H1 (cell line): ENCODE measurements at regions not wholly inside any gene's neighbourhood (a gene's known extent, or its start where the extent isn't known, plus 50 kb on each side); places are given as distances from the start of the nearest gene placed in this dataset.

Experiments used
- CTCF ChIA-PET: fragments of 300-600 bp; sonication (Branson Sonifier 250); formaldehyde crosslinking; loops from one replicate; lab custom pipeline; 2021; ENCODE audit not compliant: partially characterized antibody; lab: Charles Lee
- POLR2A ChIA-PET: fragments of 300-600 bp; sonication (Branson Sonifier 250); formaldehyde crosslinking; loops from one replicate; lab custom pipeline; 2021; ENCODE audit warnings: inconsistent platforms; ENCODE audit not compliant: partially characterized antibody; lab: Charles Lee
- DNase-seq, 2 experiments: peaks; one replicate each; pipeline versions ENCODE4 v3.0.0 to v3.0.0-alpha.2; 2010 to 2022; ENCODE audit warnings: low spot score in 2 of 2, low read depth in 1 of 2, mixed read lengths in 1 of 2
- FAIRE-seq: peaks from 2 replicates; lab custom pipeline; 2011; peaks lifted over from hg19 to GRCh38; lab: Jason Lieb, UNC
- H2AFZ ChIP-seq: 2 replicates; pipeline ENCODE4 v1.8.1; 2012; ENCODE audit warnings: low read length, inconsistent platforms
- H2AK5ac ChIP-seq: 2 replicates; pipeline ENCODE4 v1.6.1; 2013; ENCODE audit warnings: low read depth, low read length
- H2BK120ac ChIP-seq: replicated peaks from 2 replicates; pipeline ENCODE3; 2013; ENCODE audit warnings: low read depth, low read length, inconsistent platforms
- H2BK12ac ChIP-seq: 2 replicates; pipeline ENCODE4 v1.6.1; 2013; ENCODE audit warnings: low read depth, low read length
- H2BK15ac ChIP-seq: 2 replicates; pipeline ENCODE4 v1.6.1; 2013; ENCODE audit warnings: low read length
- H2BK20ac ChIP-seq: 2 replicates; pipeline ENCODE4 v1.6.1; 2013; ENCODE audit warnings: low read length
- H2BK5ac ChIP-seq: 2 replicates; pipeline ENCODE4 v1.6.1; 2013; ENCODE audit warnings: low read depth, low read length
- H3K14ac ChIP-seq: 2 replicates; pipeline ENCODE4 v1.6.1; 2013; ENCODE audit warnings: inconsistent platforms; ENCODE audit not compliant: insufficient read length
- H3K18ac ChIP-seq: 2 replicates; pipeline ENCODE4 v1.6.1; 2013; ENCODE audit warnings: low read length; ENCODE audit errors: extremely low read depth
- H3K23ac ChIP-seq: 2 replicates; pipeline ENCODE4 v1.6.1; 2013; ENCODE audit warnings: inconsistent platforms; ENCODE audit not compliant: insufficient read length
- H3K23me2 ChIP-seq: 2 replicates; pipeline ENCODE4 v1.6.1; 2013; ENCODE audit warnings: low read depth, low read length
- H3K27ac ChIP-seq: 2 replicates; pipeline ENCODE4 v1.6.1; 2011; ENCODE audit warnings: low read depth, low read length, inconsistent platforms
- H3K27me3 ChIP-seq, 4 experiments: replicated peaks in 1 of 4; 1 replicate in 1 of 4; 2 replicates in 3 of 4; pipeline versions ENCODE4 v1.6.1 to v1.8.1; 2011 to 2013; ENCODE audit warnings: low read length in 3 of 4, mild to moderate bottlenecking in 3 of 4, inconsistent platforms in 2 of 4, mixed read lengths in 2 of 4, moderate library complexity in 1 of 4; ENCODE audit not compliant: control insufficient read depth in 3 of 4, insufficient read depth in 3 of 4; ENCODE audit errors: extremely low read depth in 1 of 4
- H3K36me3 ChIP-seq, 4 experiments: 2 replicates each; pipeline versions ENCODE4 v1.6.1 to v1.8.1; 2011 to 2013; ENCODE audit warnings: mild to moderate bottlenecking in 4 of 4, low read length in 3 of 4, moderate library complexity in 2 of 4, control low read depth in 1 of 4, inconsistent platforms in 1 of 4; ENCODE audit not compliant: insufficient read depth in 4 of 4, control insufficient read depth in 2 of 4
- H3K4ac ChIP-seq: replicated peaks from 2 replicates; pipeline ENCODE3; 2013; ENCODE audit warnings: low read length, low read depth, mixed read lengths, inconsistent platforms; ENCODE audit not compliant: insufficient read length
- H3K4me1 ChIP-seq, 4 experiments: replicated peaks in 1 of 4; 1 replicate in 1 of 4; 2 replicates in 3 of 4; pipeline versions ENCODE4 v1.6.1 to v1.8.1; 2011 to 2013; ENCODE audit warnings: low read length in 3 of 4, inconsistent platforms in 2 of 4, mixed read lengths in 1 of 4; ENCODE audit not compliant: insufficient read depth in 4 of 4, control insufficient read depth in 3 of 4
- H3K4me2 ChIP-seq, 2 experiments: 2 replicates each; pipeline versions ENCODE4 v1.6.1 to v1.8.1; 2011 to 2013; ENCODE audit warnings: low read depth in 2 of 2, low read length in 2 of 2, control low read depth in 1 of 2, inconsistent platforms in 1 of 2, mild to moderate bottlenecking in 1 of 2; ENCODE audit not compliant: insufficient read depth in 1 of 2
- H3K4me3 ChIP-seq, 4 experiments: fragments of 200-600, 300-600 bp in 1 of 4; sonication (generic), shearing (Covaris generic), sonication (Bioruptor Twin) in 1 of 4; 2 replicates each; pipeline versions ENCODE4 v1.5.1 to v1.8.1; 2011 to 2016; ENCODE audit warnings: low read length in 4 of 4, low read depth in 3 of 4, control low read depth in 2 of 4, inconsistent platforms in 2 of 4, mild to moderate bottlenecking in 2 of 4, mixed read lengths in 1 of 4, moderate library complexity in 1 of 4; ENCODE audit not compliant: insufficient read depth in 2 of 4; ENCODE audit errors: extremely low read depth in 1 of 4
- H3K56ac ChIP-seq: replicated peaks from 2 replicates; pipeline ENCODE3; 2013; ENCODE audit warnings: low read depth, mild to moderate bottlenecking, mixed read lengths, low read length, inconsistent platforms; ENCODE audit not compliant: insufficient read length
- H3K79me1 ChIP-seq: 2 replicates; pipeline ENCODE4 v1.6.1; 2013; ENCODE audit warnings: low read depth, low read length, control low read depth
- H3K79me2 ChIP-seq, 2 experiments: 2 replicates each; pipeline versions ENCODE4 v1.6.1 to v1.8.1; 2012 to 2013; ENCODE audit warnings: low read length in 2 of 2, mild to moderate bottlenecking in 2 of 2, inconsistent platforms in 1 of 2; ENCODE audit not compliant: insufficient read depth in 2 of 2, control insufficient read depth in 1 of 2
- H3K9ac ChIP-seq, 4 experiments: replicated peaks in 1 of 4; 1 replicate in 1 of 4; 2 replicates in 3 of 4; pipeline versions ENCODE4 v1.6.1 to v1.8.1; 2011 to 2013; ENCODE audit warnings: low read depth in 3 of 4, low read length in 3 of 4, control low read depth in 2 of 4, mild to moderate bottlenecking in 2 of 4, moderate library complexity in 2 of 4, inconsistent platforms in 1 of 4; ENCODE audit errors: extremely low read depth in 1 of 4
- H3K9me3 ChIP-seq, 2 experiments: 2 replicates each; pipeline versions ENCODE4 v1.6.1 to v1.8.1; 2012 to 2013; ENCODE audit warnings: mild to moderate bottlenecking in 2 of 2, moderate library complexity in 2 of 2, control low read depth in 1 of 2, inconsistent platforms in 1 of 2, low read depth in 1 of 2, low read length in 1 of 2, mixed read lengths in 1 of 2; ENCODE audit not compliant: insufficient read depth in 2 of 2
- H4K20me1 ChIP-seq, 2 experiments: replicated peaks in 1 of 2; 2 replicates each; pipeline versions ENCODE3 to v1.8.1; 2011 to 2013; ENCODE audit warnings: inconsistent platforms in 2 of 2, low read length in 2 of 2, mild to moderate bottlenecking in 1 of 2; ENCODE audit not compliant: insufficient read depth in 2 of 2, control insufficient read depth in 1 of 2
- H4K5ac ChIP-seq: 2 replicates; pipeline ENCODE4 v1.6.1; 2013; ENCODE audit warnings: low read length, low read depth, mixed read lengths, inconsistent platforms; ENCODE audit not compliant: insufficient read length
- H4K8ac ChIP-seq: 2 replicates; pipeline ENCODE4 v1.8.0; 2013; ENCODE audit warnings: mild to moderate bottlenecking, moderate library complexity, low read length, inconsistent platforms; ENCODE audit not compliant: insufficient read depth; ENCODE audit errors: extremely low read depth
- H4K91ac ChIP-seq: replicated peaks from 2 replicates; pipeline ENCODE3; 2013; ENCODE audit warnings: low read length, mixed read lengths, inconsistent platforms; ENCODE audit not compliant: insufficient read length
- ASH2L ChIP-seq: fragments of 200-600, 300-600 bp; sonication (generic); IDR thresholded peaks from one replicate; pipeline ENCODE4 v1.7.1; 2017; ENCODE audit warnings: low read length
- BACH1 ChIP-seq: IDR thresholded peaks from 2 replicates; pipeline ENCODE4 v1.6.1; 2012; ENCODE audit warnings: low read length, improper control_type of control experiment
- BCL11A ChIP-seq, 2 experiments: IDR thresholded peaks; one replicate each; pipeline ENCODE4 v1.6.1; 2011; ENCODE audit warnings: low read depth in 2 of 2, low read length in 2 of 2, mild to moderate bottlenecking in 2 of 2
- CBX5 ChIP-seq: fragments of 300-800, 300-1000 bp; sonication (generic); IDR thresholded peaks from 2 replicates; pipeline ENCODE4 v1.7.1; 2016; ENCODE audit warnings: antibody characterized with exemption, low read length, low read depth
- CEBPB ChIP-seq: IDR thresholded peaks from 2 replicates; pipeline ENCODE4 v1.6.1; 2012; ENCODE audit warnings: low read depth, low read length
- CREB1 ChIP-seq: IDR thresholded peaks from 2 replicates; pipeline ENCODE4 v1.6.1; 2012; ENCODE audit warnings: inconsistent platforms
- E2F6 ChIP-seq: IDR thresholded peaks from 2 replicates; pipeline ENCODE4 v1.6.1; 2012; ENCODE audit warnings: inconsistent platforms
- KDM1A ChIP-seq: fragments of 200-600, 300-600 bp; sonication (generic); IDR thresholded peaks from 2 replicates; pipeline ENCODE4 v1.7.1; 2016; ENCODE audit warnings: mild to moderate bottlenecking, low read length, borderline replicate concordance
- KDM5A ChIP-seq: fragments of 200-600 bp; IDR thresholded peaks from 2 replicates; pipeline ENCODE4 v1.7.1; 2012; ENCODE audit warnings: mild to moderate bottlenecking, low read length, inconsistent platforms, mixed read lengths
- POLR2AphosphoS5 ChIP-seq: IDR thresholded peaks from 2 replicates; pipeline ENCODE4 v1.6.1; 2011; ENCODE audit warnings: low read depth, low read length
- SAP30 ChIP-seq: fragments of 300-600 bp; sonication (generic); IDR thresholded peaks from 2 replicates; pipeline ENCODE4 v1.7.1; 2012; ENCODE audit warnings: low read length, moderate library complexity, mild to moderate bottlenecking, inconsistent platforms; ENCODE audit not compliant: insufficient read depth, insufficient replicate concordance
- SIX5 ChIP-seq: IDR thresholded peaks from 2 replicates; pipeline ENCODE4 v1.6.1; 2011; ENCODE audit warnings: mild to moderate bottlenecking, low read depth, low read length
- TAF7 ChIP-seq: optimal IDR thresholded peaks from 2 replicates; pipeline ENCODE3; 2011; ENCODE audit warnings: low read depth, mild to moderate bottlenecking, inconsistent platforms, low read length, moderate library complexity, borderline replicate concordance
- YY1 ChIP-seq: IDR thresholded peaks from 2 replicates; pipeline ENCODE4 v1.6.1; 2011; ENCODE audit warnings: low read depth, mild to moderate bottlenecking, low read length
- WGBS, 2 experiments: shearing (Covaris generic) in 1 of 2; methylation state at CpG; one replicate each; pipeline versions ENCODE4 v1.1.6 to v1.1.7; 2013 to 2015; ENCODE audit warnings: low lambda C conversion rate in 2 of 2, mixed read lengths in 2 of 2, inconsistent platforms in 1 of 2, low coverage in 1 of 2, missing lambda C conversion rate in 1 of 2; ENCODE audit not compliant: insufficient replicate concordance in 2 of 2, insufficient coverage in 1 of 2, insufficient read length in 1 of 2; ENCODE audit errors: extremely low coverage in 1 of 2, missing lambda C conversion rate in 1 of 2; 5-methylcytosine and 5-hydroxymethylcytosine counted together

GRCh38 chr12:105487963-105488362 is 157.5 kb downstream of the C12orf75 start:
- Histone ChIP-seq H4K8ac (no peak overlapping the region), H4K20me1 (no peaks in the 10 kb centered on the region), H2AFZ (0 out of 2 replicates have a peak overlapping the region, but pooled peaks have one; percentile 77), H3K4me2 (no peak overlapping the region), H2AK5ac (no peak overlapping the region), H3K9me3 (no peaks in the 10 kb centered on the region), H3K14ac (no peak overlapping the region), H3K36me3 (no peaks in the 10 kb centered on the region), H2BK20ac (no peak overlapping the region), H2BK15ac (no peak overlapping the region), H2BK120ac (no peak overlapping the region), H2BK5ac (no peak overlapping the region), H3K79me1 (no peaks in the 10 kb centered on the region), H3K56ac (no peak overlapping the region), H4K91ac (no peak overlapping the region), H3K23ac (no peak overlapping the region), H3K23me2 (no peaks in the 10 kb centered on the region), H3K27ac (no peak overlapping the region), H4K5ac (no peak overlapping the region), H3K18ac (no peak overlapping the region), H3K9ac (no peak overlapping the region), H3K27me3 (peaks cover 0 to 3% (median 0%) of the 10 kb centered on the region in 4 experiments; a peak in 1 of 7 replicates), H3K4me3 (no peak overlapping the region), H3K4me1 (peaks cover 0 to 8% (median 0%) of the 10 kb centered on the region in 4 experiments; a peak in 1 of 7 replicates), H3K79me2 (no peaks in the 10 kb centered on the region), H3K4ac (no peak overlapping the region), H2BK12ac (no peak overlapping the region)
- ChIA-PET CTCF (no interaction called here), POLR2A (no interaction called here)
- no peak for FAIRE-seq
- 93% methylated on average over 6 of the region's 6 CpGs; no CpG with 5 or more reads in 1 of the 2 experiments for WGBS, 2 experiments
- TF ChIP-seq YY1 (no peak), SAP30 (no peak), CEBPB (no peak), E2F6 (no peak), POLR2AphosphoS5 (no peak), TAF7 (no peak), ASH2L (no peak), CBX5 (no peak), CREB1 (no peak), KDM1A (no peak), KDM5A (no peak), BACH1 (no peak), BCL11A (IDR thresholded peaks at IDR 0.05; ENCODE audit: low read depth in 2 of 2, low read length in 2 of 2) (no peak), SIX5 (no peak)
- no peak for DNase-seq
